ENCODE measurements at regions not wholly inside any gene's neighbourhood (a gene's known extent, or its start where the extent isn't known, plus 50 kb on each side); places are given as distances from the start of the nearest gene placed in this dataset.

GRCh38 chr1:99531578-99532275 lies 114.2 kb upstream of the PALMD start:
- Mint-ChIP-seq H3K4me3 (no peak overlapping the region), H3K9me3 (no peaks in the 10 kb centered on the region), H3K36me3 (ENCODE audit: low read depth) (no peaks in the 10 kb centered on the region)

GRCh38 chr1:99532276-99532580 lies 113.7 kb upstream of the PALMD start:
- ATAC-seq (no peak), DNase-seq (no peak)
- Mint-ChIP-seq H3K27me3 (peaks cover 2% of the 10 kb centered on the region), H3K27ac (no peak overlapping the region), H3K4me3 (no peak overlapping the region), H3K36me3 (ENCODE audit: low read depth) (no peaks in the 10 kb centered on the region), H3K9me3 (no peaks in the 10 kb centered on the region), H3K4me1 (no peaks in the 10 kb centered on the region)

More at GRCh38 chr1:99531578-99532275, 114.2 kb upstream of the PALMD start:
- Mint-ChIP-seq H3K4me1 (no peaks in the 10 kb centered on the region), H3K27ac (no peak overlapping the region), H3K27me3 (peaks cover 2% of the 10 kb centered on the region)
- no peak for DNase-seq
- no peak for ATAC-seq

GRCh38 chr1:99533909-99534637 lies 111.8 kb upstream of the PALMD start:
- Mint-ChIP-seq H3K4me3 (no peak overlapping the region), H3K36me3 (ENCODE audit: low read depth) (no peaks in the 10 kb centered on the region), H3K4me1 (no peaks in the 10 kb centered on the region), H3K9me3 (no peaks in the 10 kb centered on the region), H3K27me3 (peaks cover 2% of the 10 kb centered on the region), H3K27ac (no peak overlapping the region)
- DNase-seq (no peak), ATAC-seq (no peak)

- no peaks in the 10 kb centered on the region for H3K36me3 Mint-ChIP-seq (ENCODE audit: low read depth)
- H3K4me3 Mint-ChIP-seq, result no peak overlapping the region
- H3K27ac Mint-ChIP-seq, result no peak overlapping the region
- H3K9me3 Mint-ChIP-seq, result no peaks in the 10 kb centered on the region
- H3K27me3 Mint-ChIP-seq, result peaks cover 2% of the 10 kb centered on the region
- DNase-seq (no peak), ATAC-seq (no peak)
- no peaks in the 10 kb centered on the region for H3K4me1 Mint-ChIP-seq
These were observed 111.3 kb upstream of the PALMD start for GRCh38 chr1:99534638-99534930.

GRCh38 chr1:99535470-99536164 lies 110.3 kb upstream of the PALMD start:
- H3K27ac Mint-ChIP-seq, result no peak overlapping the region
- no peaks in the 10 kb centered on the region for H3K9me3 Mint-ChIP-seq
- DNase-seq (no peak), ATAC-seq (no peak)
- H3K4me1 Mint-ChIP-seq, result no peaks in the 10 kb centered on the region
- H3K36me3 Mint-ChIP-seq (ENCODE audit: low read depth), result no peaks in the 10 kb centered on the region
- peaks cover 2% of the 10 kb centered on the region for H3K27me3 Mint-ChIP-seq
- no peak overlapping the region for H3K4me3 Mint-ChIP-seq

GRCh38 chr1:99537886-99538617 lies 107.9 kb upstream of the PALMD start:
- Mint-ChIP-seq H3K9me3 (no peaks in the 10 kb centered on the region), H3K27ac (no peak overlapping the region), H3K4me1 (no peaks in the 10 kb centered on the region), H3K27me3 (peaks cover 2% of the 10 kb centered on the region), H3K4me3 (no peak overlapping the region), H3K36me3 (ENCODE audit: low read depth) (no peaks in the 10 kb centered on the region)
- DNase-seq (no peak), ATAC-seq (no peak)

GRCh38 chr1:99538618-99538956 lies 107.3 kb upstream of the PALMD start:
- Mint-ChIP-seq H3K4me3 (no peak overlapping the region), H3K4me1 (no peaks in the 10 kb centered on the region), H3K27me3 (no peaks in the 10 kb centered on the region), H3K36me3 (ENCODE audit: low read depth) (no peaks in the 10 kb centered on the region), H3K9me3 (no peaks in the 10 kb centered on the region), H3K27ac (no peak overlapping the region)
- no peak for ATAC-seq
- DNase-seq, result no peak

GRCh38 chr1:99539131-99539530 lies 106.8 kb upstream of the PALMD start:
- H3K9me3 Mint-ChIP-seq, result no peaks in the 10 kb centered on the region
- H3K4me1 Mint-ChIP-seq, result no peaks in the 10 kb centered on the region
- H3K27ac Mint-ChIP-seq, result no peak overlapping the region
- no peak overlapping the region for H3K4me3 Mint-ChIP-seq
- ATAC-seq (no peak), DNase-seq (no peak)
- no peaks in the 10 kb centered on the region for H3K36me3 Mint-ChIP-seq (ENCODE audit: low read depth)
- H3K27me3 Mint-ChIP-seq, result no peaks in the 10 kb centered on the region

- DNase-seq (no peak), ATAC-seq (no peak)
- no peaks in the 10 kb centered on the region for H3K27me3 Mint-ChIP-seq
- H3K9me3 Mint-ChIP-seq, result no peaks in the 10 kb centered on the region
- H3K27ac Mint-ChIP-seq, result no peak overlapping the region
- H3K36me3 Mint-ChIP-seq (ENCODE audit: low read depth), result no peaks in the 10 kb centered on the region
- H3K4me3 Mint-ChIP-seq, result no peak overlapping the region
- H3K4me1 Mint-ChIP-seq, result no peaks in the 10 kb centered on the region
These were observed 105.2 kb upstream of the PALMD start for GRCh38 chr1:99540744-99541143.

GRCh38 chr1:99544328-99544727 lies 101.6 kb upstream of the PALMD start:
- DNase-seq (no peak), ATAC-seq (no peak)
- Mint-ChIP-seq H3K27ac (no peak overlapping the region), H3K9me3 (no peaks in the 10 kb centered on the region), H3K36me3 (ENCODE audit: low read depth) (no peaks in the 10 kb centered on the region), H3K4me1 (no peaks in the 10 kb centered on the region), H3K4me3 (no peak overlapping the region), H3K27me3 (no peaks in the 10 kb centered on the region)

- no peak for ATAC-seq
- Mint-ChIP-seq H3K9me3 (no peaks in the 10 kb centered on the region), H3K36me3 (ENCODE audit: low read depth) (no peaks in the 10 kb centered on the region), H3K27ac (no peak overlapping the region), H3K4me1 (no peaks in the 10 kb centered on the region), H3K4me3 (no peak overlapping the region), H3K27me3 (peaks cover 3% of the 10 kb centered on the region)
- no peak for DNase-seq
These were observed 99.2 kb upstream of the PALMD start for GRCh38 chr1:99546432-99547416.

- Mint-ChIP-seq H3K9me3 (no peaks in the 10 kb centered on the region), H3K36me3 (ENCODE audit: low read depth) (no peaks in the 10 kb centered on the region), H3K27ac (no peak overlapping the region), H3K27me3 (peaks cover 3% of the 10 kb centered on the region), H3K4me3 (no peak overlapping the region), H3K4me1 (no peaks in the 10 kb centered on the region)
- DNase-seq (no peak), ATAC-seq (no peak)
These were observed 96.8 kb upstream of the PALMD start for GRCh38 chr1:99548943-99549605.

- H3K4me3 Mint-ChIP-seq, result no peak overlapping the region
- H3K4me1 Mint-ChIP-seq, result no peaks in the 10 kb centered on the region
- no peak overlapping the region for H3K27ac Mint-ChIP-seq
- H3K36me3 Mint-ChIP-seq (ENCODE audit: low read depth), result no peaks in the 10 kb centered on the region
- no peak for DNase-seq
- no peak for ATAC-seq
- no peaks in the 10 kb centered on the region for H3K9me3 Mint-ChIP-seq
- H3K27me3 Mint-ChIP-seq, result peaks cover 3% of the 10 kb centered on the region
These were observed 95.7 kb upstream of the PALMD start for GRCh38 chr1:99550198-99550597.

Measured in activated naive CD8-positive, alpha-beta T cell treated with anti-CD3 and anti-CD28 coated beads, Interleukin-2, amount 50 U/mL, for 24 hours (primary cell).